Fibroblast of the aortic adventitia (primary cell): ENCODE measurements at regions not wholly inside any gene's neighbourhood (a gene's known extent, or its start where the extent isn't known, plus 50 kb on each side); places are given as distances from the start of the nearest gene placed in this dataset.

Experiments
- DNase-seq: peaks from one replicate; pipeline ENCODE4 v3.0.0-alpha.2; 2010; ENCODE audit warnings: low read depth
- H3K4me3 ChIP-seq: 2 replicates; pipeline ENCODE4 v1.5.1; 2011; ENCODE audit warnings: low read depth, mild to moderate bottlenecking, control low read depth, low read length, moderate library complexity
- CTCF ChIP-seq: IDR thresholded peaks from 2 replicates; pipeline ENCODE4 v1.5.1; 2011; ENCODE audit warnings: mild to moderate bottlenecking, low read length, control low read depth, inconsistent platforms; ENCODE audit not compliant: insufficient read depth

- H3K4me3 ChIP-seq: no peak overlapping the region
- TF ChIP-seq CTCF: no peak
- DNase-seq: peak; percentile 26
Observed at GRCh38 chr19:28424077-28424476, 788.9 kb downstream of the UQCRFS1 start.

- no peak overlapping the region for H3K4me3 ChIP-seq
- DNase-seq: no peak
- no peak for TF ChIP-seq CTCF
Observed at GRCh38 chr19:28422791-28423650, 789.9 kb downstream of the UQCRFS1 start.

- DNase-seq: no peak
- no peak for TF ChIP-seq CTCF
Observed at GRCh38 chr19:28422046-28422445, 790.9 kb downstream of the UQCRFS1 start.

GRCh38 chr19:28420811-28421550 lies 792.0 kb downstream of the UQCRFS1 start:
- DNase-seq: no peak
- no peak for TF ChIP-seq CTCF
- no peak overlapping the region for H3K4me3 ChIP-seq

More at GRCh38 chr19:28422046-28422445, 790.9 kb downstream of the UQCRFS1 start:
- no peak overlapping the region for H3K4me3 ChIP-seq

GRCh38 chr19:28419312-28419711 lies 793.6 kb downstream of the UQCRFS1 start:
- TF ChIP-seq CTCF: no peak
- no peak overlapping the region for H3K4me3 ChIP-seq
- peak; percentile 55 for DNase-seq

- H3K4me3 ChIP-seq: no peak overlapping the region
- DNase-seq: no peak
- no peak for TF ChIP-seq CTCF
Observed at GRCh38 chr19:28417361-28417760, 795.6 kb downstream of the UQCRFS1 start.
